GM21515 (cell line): ENCODE measurements at regions not wholly inside any gene's neighbourhood (a gene's known extent, or its start where the extent isn't known, plus 50 kb on each side); places are given as distances from the start of the nearest gene placed in this dataset.
"Not testable (repeated sequence)": the region's sequence is repeated elsewhere in the genome, so short reads cannot be mapped to it uniquely, and the experiment has no call there.

Source experiments
- ATAC-seq: cut with Tn5 transposase; IDR thresholded peaks from one replicate; pipeline ENCODE4 v1.9.1; 2021; ENCODE audit not compliant: unreplicated experiment

GRCh38 chr6:99801805-99802204 lies 192.2 kb downstream of the MCHR2 start:
- ATAC-seq: no peak

GRCh38 chr6:99802396-99803031 lies 191.5 kb downstream of the MCHR2 start:
- no peak for ATAC-seq

GRCh38 chr6:99808992-99809391 lies 185.0 kb downstream of the MCHR2 start:
- no peak for ATAC-seq

GRCh38 chr6:99810295-99810694 lies 183.7 kb downstream of the MCHR2 start:
- no peak for ATAC-seq

- ATAC-seq: no peak
Observed at GRCh38 chr6:99810942-99811620, 182.9 kb downstream of the MCHR2 start.

- ATAC-seq: no peak
Observed at GRCh38 chr6:99811636-99812035, 182.4 kb downstream of the MCHR2 start.

GRCh38 chr6:99813565-99813964 lies 180.5 kb downstream of the MCHR2 start:
- ATAC-seq: no peak

GRCh38 chr6:99814230-99814928 lies 179.6 kb downstream of the MCHR2 start:
- no peak for ATAC-seq

GRCh38 chr6:99816795-99817194 lies 177.2 kb downstream of the MCHR2 start:
- no peak for ATAC-seq

- no peak for ATAC-seq
Observed at GRCh38 chr6:99818161-99818560, 175.9 kb downstream of the MCHR2 start.

- ATAC-seq: no peak
Observed at GRCh38 chr6:99819853-99820252, 174.2 kb downstream of the MCHR2 start.

GRCh38 chr6:99821164-99821563 lies 172.9 kb downstream of the MCHR2 start:
- ATAC-seq: no peak

- no peak for ATAC-seq
Observed at GRCh38 chr6:99822741-99823512, 171.1 kb downstream of the MCHR2 start.

GRCh38 chr6:99823513-99824235 lies 170.3 kb downstream of the MCHR2 start:
- not testable (repeated sequence) for ATAC-seq

GRCh38 chr6:99833034-99833433 lies 161.0 kb downstream of the MCHR2 start:
- ATAC-seq: no peak

- ATAC-seq: no peak
Observed at GRCh38 chr6:99836471-99836870, 157.6 kb downstream of the MCHR2 start.

GRCh38 chr6:99838607-99839006 lies 155.4 kb downstream of the MCHR2 start:
- ATAC-seq: no peak

GRCh38 chr6:99841297-99841696 lies 152.7 kb downstream of the MCHR2 start:
- ATAC-seq: no peak

GRCh38 chr6:99846006-99846405 lies 148.0 kb downstream of the MCHR2 start:
- ATAC-seq: no peak

- no peak for ATAC-seq
Observed at GRCh38 chr6:99850841-99851240, 143.2 kb downstream of the MCHR2 start.

- ATAC-seq: no peak
Observed at GRCh38 chr6:99852031-99852430, 142.0 kb downstream of the MCHR2 start.
